ENCODE measurements at regions not wholly inside any gene's neighbourhood (a gene's known extent, or its start where the extent isn't known, plus 50 kb on each side); places are given as distances from the start of the nearest gene placed in this dataset.

DNA sequence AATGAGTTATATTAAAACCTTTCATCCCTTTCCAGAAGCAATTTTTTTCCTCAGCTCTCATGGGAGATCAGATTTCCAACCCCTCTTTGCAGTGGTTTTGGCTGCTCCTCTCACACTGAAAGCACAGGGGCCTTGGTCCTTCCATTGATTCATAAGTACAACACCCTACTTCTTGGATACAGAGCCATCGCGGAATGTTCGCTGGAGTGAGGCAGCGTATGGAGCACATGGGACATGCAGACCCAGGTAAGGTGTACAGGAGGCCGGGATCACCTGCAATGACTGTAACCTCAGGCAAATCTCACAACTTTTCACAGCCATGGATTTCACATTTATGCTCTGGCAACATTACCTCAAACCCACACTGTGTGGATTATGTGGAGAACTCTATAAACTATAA lies 75.2 kb upstream of the HEY2 start:
- no peak for TF ChIP-seq EZH2 (IDR thresholded peaks at IDR 0.05; ENCODE audit: borderline replicate concordance, insufficient read depth, low read depth, low read length, poor library complexity, severe bottlenecking)
- TF ChIP-seq, protein P1, sequence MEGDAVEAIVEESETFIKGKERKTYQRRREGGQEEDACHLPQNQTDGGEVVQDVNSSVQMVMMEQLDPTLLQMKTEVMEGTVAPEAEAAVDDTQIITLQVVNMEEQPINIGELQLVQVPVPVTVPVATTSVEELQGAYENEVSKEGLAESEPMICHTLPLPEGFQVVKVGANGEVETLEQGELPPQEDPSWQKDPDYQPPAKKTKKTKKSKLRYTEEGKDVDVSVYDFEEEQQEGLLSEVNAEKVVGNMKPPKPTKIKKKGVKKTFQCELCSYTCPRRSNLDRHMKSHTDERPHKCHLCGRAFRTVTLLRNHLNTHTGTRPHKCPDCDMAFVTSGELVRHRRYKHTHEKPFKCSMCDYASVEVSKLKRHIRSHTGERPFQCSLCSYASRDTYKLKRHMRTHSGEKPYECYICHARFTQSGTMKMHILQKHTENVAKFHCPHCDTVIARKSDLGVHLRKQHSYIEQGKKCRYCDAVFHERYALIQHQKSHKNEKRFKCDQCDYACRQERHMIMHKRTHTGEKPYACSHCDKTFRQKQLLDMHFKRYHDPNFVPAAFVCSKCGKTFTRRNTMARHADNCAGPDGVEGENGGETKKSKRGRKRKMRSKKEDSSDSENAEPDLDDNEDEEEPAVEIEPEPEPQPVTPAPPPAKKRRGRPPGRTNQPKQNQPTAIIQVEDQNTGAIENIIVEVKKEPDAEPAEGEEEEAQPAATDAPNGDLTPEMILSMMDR (IDR thresholded peaks at IDR 0.05) = no peak
